Spleen (tissue), 7 donors: ENCODE measurements at regions not wholly inside any gene's neighbourhood (a gene's known extent, or its start where the extent isn't known, plus 50 kb on each side); places are given as distances from the start of the nearest gene placed in this dataset.

Experiments
- POLR2AphosphoS5 ChIP-seq, 3 donors: sonication (generic); formaldehyde crosslinking; IDR thresholded peaks; one replicate each; pipeline ENCODE4 v1.5.1; 2017; ENCODE audit warnings: antibody characterized with exemption in 3 of 3
- TF ChIP-seq, protein P1 (sequence below), 11 experiments: fragments of 200-600 bp in 7 of 11; fragments of 450-650 bp in 4 of 11; sonication (generic) in 4 of 11; IDR thresholded peaks in 8 of 11; conservative IDR thresholded peaks in 3 of 11; 1 replicate in 7 of 11; 2 replicates in 4 of 11; pipeline versions ENCODE4 v1.4.0 to v1.8.0; 2016 to 2021; ENCODE audit warnings: antibody characterized with exemption in 11 of 11, inconsistent platforms in 4 of 11, mild to moderate bottlenecking in 1 of 11
- donor health status: DM: no; HTN: no; CAD: no; lungs with moderate emphysema.
- donor health status: DM: no; HTN: no; CAD: no.
- donor health status: DM: no; HTN: no; CAD: no.

- TF ChIP-seq, protein P1, sequence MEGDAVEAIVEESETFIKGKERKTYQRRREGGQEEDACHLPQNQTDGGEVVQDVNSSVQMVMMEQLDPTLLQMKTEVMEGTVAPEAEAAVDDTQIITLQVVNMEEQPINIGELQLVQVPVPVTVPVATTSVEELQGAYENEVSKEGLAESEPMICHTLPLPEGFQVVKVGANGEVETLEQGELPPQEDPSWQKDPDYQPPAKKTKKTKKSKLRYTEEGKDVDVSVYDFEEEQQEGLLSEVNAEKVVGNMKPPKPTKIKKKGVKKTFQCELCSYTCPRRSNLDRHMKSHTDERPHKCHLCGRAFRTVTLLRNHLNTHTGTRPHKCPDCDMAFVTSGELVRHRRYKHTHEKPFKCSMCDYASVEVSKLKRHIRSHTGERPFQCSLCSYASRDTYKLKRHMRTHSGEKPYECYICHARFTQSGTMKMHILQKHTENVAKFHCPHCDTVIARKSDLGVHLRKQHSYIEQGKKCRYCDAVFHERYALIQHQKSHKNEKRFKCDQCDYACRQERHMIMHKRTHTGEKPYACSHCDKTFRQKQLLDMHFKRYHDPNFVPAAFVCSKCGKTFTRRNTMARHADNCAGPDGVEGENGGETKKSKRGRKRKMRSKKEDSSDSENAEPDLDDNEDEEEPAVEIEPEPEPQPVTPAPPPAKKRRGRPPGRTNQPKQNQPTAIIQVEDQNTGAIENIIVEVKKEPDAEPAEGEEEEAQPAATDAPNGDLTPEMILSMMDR (IDR thresholded peaks at IDR 0.05 in 8 of 11, conservative IDR thresholded peaks at IDR 0.05 in 3 of 11): no peak
- TF ChIP-seq POLR2AphosphoS5 (IDR thresholded peaks at IDR 0.05): no peak
These were observed 309.4 kb downstream of the KCNC2 start for GRCh38 chr12:74900232-74900631.
